ENCODE measurements at regions not wholly inside any gene's neighbourhood (a gene's known extent, or its start where the extent isn't known, plus 50 kb on each side); places are given as distances from the start of the nearest gene placed in this dataset.
A peak's percentile ranks its signal among the peaks of the same experiment; 100 is the strongest.

GRCh38 chr10:31606841-31607240 lies 287.8 kb downstream of the ZEB1 start:
- no peak for DNase-seq (ENCODE audit: low read depth in 3 of 3)

GRCh38 chr10:31605861-31606525 lies 287.0 kb downstream of the ZEB1 start:
- DNase-seq (ENCODE audit: low read depth in 3 of 3) = no peak

- DNase-seq (ENCODE audit: low read depth in 3 of 3) = no peak
These were observed 286.4 kb downstream of the ZEB1 start for GRCh38 chr10:31605426-31605825.

GRCh38 chr10:31604646-31605170 lies 285.7 kb downstream of the ZEB1 start:
- no peak for DNase-seq (ENCODE audit: low read depth in 3 of 3)

- no peak for DNase-seq (ENCODE audit: low read depth in 3 of 3)
These were observed 285.1 kb downstream of the ZEB1 start for GRCh38 chr10:31604096-31604495.

- peak; percentile 57 to 92 (median 73) for DNase-seq (ENCODE audit: low read depth in 3 of 3)
These were observed 284.4 kb downstream of the ZEB1 start for GRCh38 chr10:31603235-31604087.

GRCh38 chr10:31602541-31603234 lies 283.7 kb downstream of the ZEB1 start:
- no peak for DNase-seq (ENCODE audit: low read depth in 3 of 3)

GRCh38 chr10:31601136-31601535 lies 282.1 kb downstream of the ZEB1 start:
- DNase-seq (ENCODE audit: low read depth in 3 of 3) = no peak

- DNase-seq (ENCODE audit: low read depth in 3 of 3) = no peak
These were observed 280.8 kb downstream of the ZEB1 start for GRCh38 chr10:31599626-31600504.

GRCh38 chr10:31596765-31597164 lies 277.7 kb downstream of the ZEB1 start:
- DNase-seq (ENCODE audit: low read depth in 3 of 3) = no peak

GRCh38 chr10:31595992-31596391 lies 277.0 kb downstream of the ZEB1 start:
- no peak for DNase-seq (ENCODE audit: low read depth in 3 of 3)

GRCh38 chr10:31594347-31594873 lies 275.4 kb downstream of the ZEB1 start:
- no peak for DNase-seq (ENCODE audit: low read depth in 3 of 3)

GRCh38 chr10:31593124-31593523 lies 274.1 kb downstream of the ZEB1 start:
- no peak for DNase-seq (ENCODE audit: low read depth in 3 of 3)

GRCh38 chr10:31591569-31591968 lies 272.6 kb downstream of the ZEB1 start:
- no peak for DNase-seq (ENCODE audit: low read depth in 3 of 3)

GRCh38 chr10:31590023-31590800 lies 271.2 kb downstream of the ZEB1 start:
- no peak for DNase-seq (ENCODE audit: low read depth in 3 of 3)

- no peak for DNase-seq (ENCODE audit: low read depth in 3 of 3)
These were observed 268.7 kb downstream of the ZEB1 start for GRCh38 chr10:31587691-31588090.

- no peak for DNase-seq (ENCODE audit: low read depth in 3 of 3)
These were observed 268.0 kb downstream of the ZEB1 start for GRCh38 chr10:31586723-31587638.

GRCh38 chr10:31584876-31585275 lies 265.9 kb downstream of the ZEB1 start:
- DNase-seq (ENCODE audit: low read depth in 3 of 3) = no peak

GRCh38 chr10:31584098-31584631 lies 265.1 kb downstream of the ZEB1 start:
- no peak for DNase-seq (ENCODE audit: low read depth in 3 of 3)
